ENCODE measurements at regions not wholly inside any gene's neighbourhood (a gene's known extent, or its start where the extent isn't known, plus 50 kb on each side); places are given as distances from the start of the nearest gene placed in this dataset.

DNA sequence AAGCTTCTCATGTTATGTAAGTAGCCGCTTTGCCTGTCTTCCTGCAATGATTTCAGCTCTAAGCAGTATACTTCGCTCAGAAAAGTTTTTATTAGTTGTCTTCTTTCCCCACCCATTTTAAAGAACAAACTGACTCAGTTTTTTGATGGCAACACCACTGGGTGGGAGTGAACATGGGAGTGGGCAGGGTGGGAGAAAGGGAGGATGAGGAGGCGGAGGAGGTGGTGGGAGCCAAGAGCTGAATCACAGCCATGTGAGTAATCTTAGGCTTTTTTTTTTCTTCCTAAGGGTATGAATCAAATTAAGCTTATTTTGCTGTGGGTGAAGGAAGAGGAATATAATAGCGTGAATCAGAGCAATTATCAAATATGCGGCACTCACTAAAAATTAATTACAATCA is 574.3 kb upstream of the DIPK2B start:
- Histone ChIP-seq H3K36me3 (ENCODE audit: insufficient read depth, low read length) (no peaks in the 10 kb centered on the region), H3K9ac (ENCODE audit: low read length) (no peak overlapping the region), H3K27me3 (ENCODE audit: insufficient read depth, low read length) (no peaks in the 10 kb centered on the region), H3K27ac (ENCODE audit: low read depth, low read length, poor library complexity, severe bottlenecking) (no peak overlapping the region), H3K9me3 (ENCODE audit: low read length) (no peaks in the 10 kb centered on the region), H3K79me2 (ENCODE audit: insufficient read depth, low read length) (no peaks in the 10 kb centered on the region), H4K20me1 (ENCODE audit: insufficient read depth, low read length) (no peaks in the 10 kb centered on the region), H3K4me2 (ENCODE audit: low read length) (no peak overlapping the region), H3K4me3 (ENCODE audit: low read depth, low read length, poor library complexity, severe bottlenecking) (no peak overlapping the region), H3F3A (ENCODE audit: insufficient read depth, low read length) (no peaks in the 10 kb centered on the region), H2AFZ (ENCODE audit: low read length) (no peak overlapping the region), H3K4me1 (ENCODE audit: insufficient read depth, low read length, severe bottlenecking) (no peaks in the 10 kb centered on the region), H3K9me2 (ENCODE audit: low read depth, low read length) (no peaks in the 10 kb centered on the region)
- TF ChIP-seq, protein P1, sequence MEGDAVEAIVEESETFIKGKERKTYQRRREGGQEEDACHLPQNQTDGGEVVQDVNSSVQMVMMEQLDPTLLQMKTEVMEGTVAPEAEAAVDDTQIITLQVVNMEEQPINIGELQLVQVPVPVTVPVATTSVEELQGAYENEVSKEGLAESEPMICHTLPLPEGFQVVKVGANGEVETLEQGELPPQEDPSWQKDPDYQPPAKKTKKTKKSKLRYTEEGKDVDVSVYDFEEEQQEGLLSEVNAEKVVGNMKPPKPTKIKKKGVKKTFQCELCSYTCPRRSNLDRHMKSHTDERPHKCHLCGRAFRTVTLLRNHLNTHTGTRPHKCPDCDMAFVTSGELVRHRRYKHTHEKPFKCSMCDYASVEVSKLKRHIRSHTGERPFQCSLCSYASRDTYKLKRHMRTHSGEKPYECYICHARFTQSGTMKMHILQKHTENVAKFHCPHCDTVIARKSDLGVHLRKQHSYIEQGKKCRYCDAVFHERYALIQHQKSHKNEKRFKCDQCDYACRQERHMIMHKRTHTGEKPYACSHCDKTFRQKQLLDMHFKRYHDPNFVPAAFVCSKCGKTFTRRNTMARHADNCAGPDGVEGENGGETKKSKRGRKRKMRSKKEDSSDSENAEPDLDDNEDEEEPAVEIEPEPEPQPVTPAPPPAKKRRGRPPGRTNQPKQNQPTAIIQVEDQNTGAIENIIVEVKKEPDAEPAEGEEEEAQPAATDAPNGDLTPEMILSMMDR (IDR thresholded peaks at IDR 0.05; ENCODE audit: low read length), result no peak
- no peak for TF ChIP-seq EZH2 (IDR thresholded peaks at IDR 0.05; ENCODE audit: borderline replicate concordance, low read length)

DNA sequence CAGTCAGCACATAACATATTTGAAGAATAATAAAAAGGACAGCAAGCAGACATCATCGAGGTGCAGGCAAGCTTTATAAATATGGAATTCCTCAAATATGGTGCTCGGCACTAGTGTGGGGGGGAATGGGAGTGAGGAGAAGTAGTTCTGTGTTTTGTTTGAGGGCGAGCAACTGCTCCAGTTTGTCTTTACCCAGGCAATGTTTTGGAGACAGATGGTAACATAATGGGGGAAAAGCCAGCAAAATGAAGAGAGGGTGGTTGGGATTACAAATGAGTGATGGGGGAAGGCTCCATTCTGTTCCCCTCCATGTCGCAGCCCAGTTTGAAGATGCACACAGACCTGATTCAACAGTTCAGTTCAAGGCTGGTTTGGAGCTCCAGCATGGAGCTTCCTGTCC is 572.9 kb upstream of the DIPK2B start:
- Histone ChIP-seq H3K9me2 (ENCODE audit: low read depth, low read length) (no peaks in the 10 kb centered on the region), H2AFZ (ENCODE audit: low read length) (no peak overlapping the region), H3K4me2 (ENCODE audit: low read length) (no peak overlapping the region), H3K79me2 (ENCODE audit: insufficient read depth, low read length) (no peaks in the 10 kb centered on the region), H3K4me3 (ENCODE audit: low read depth, low read length, poor library complexity, severe bottlenecking) (no peak overlapping the region), H4K20me1 (ENCODE audit: insufficient read depth, low read length) (no peaks in the 10 kb centered on the region), H3F3A (ENCODE audit: insufficient read depth, low read length) (no peaks in the 10 kb centered on the region), H3K4me1 (ENCODE audit: insufficient read depth, low read length, severe bottlenecking) (no peaks in the 10 kb centered on the region), H3K27ac (ENCODE audit: low read depth, low read length, poor library complexity, severe bottlenecking) (no peak overlapping the region), H3K9ac (ENCODE audit: low read length) (no peak overlapping the region), H3K27me3 (ENCODE audit: insufficient read depth, low read length) (no peaks in the 10 kb centered on the region), H3K9me3 (ENCODE audit: low read length) (no peaks in the 10 kb centered on the region), H3K36me3 (ENCODE audit: insufficient read depth, low read length) (no peaks in the 10 kb centered on the region)
- TF ChIP-seq EZH2 (IDR thresholded peaks at IDR 0.05; ENCODE audit: borderline replicate concordance, low read length), result no peak
- TF ChIP-seq, protein P1 (IDR thresholded peaks at IDR 0.05; ENCODE audit: low read length), result no peak

GRCh38 chrX:45771560-45772340 is 571.1 kb upstream of the DIPK2B start:
- TF ChIP-seq EZH2 (IDR thresholded peaks at IDR 0.05; ENCODE audit: borderline replicate concordance, low read length), result no peak
- TF ChIP-seq, protein P1 (IDR thresholded peaks at IDR 0.05; ENCODE audit: low read length), result no peak
- Histone ChIP-seq H3K27ac (ENCODE audit: low read depth, low read length, poor library complexity, severe bottlenecking) (no peak overlapping the region), H3F3A (ENCODE audit: insufficient read depth, low read length) (no peaks in the 10 kb centered on the region), H3K4me2 (ENCODE audit: low read length) (no peak overlapping the region), H3K9ac (ENCODE audit: low read length) (no peak overlapping the region), H4K20me1 (ENCODE audit: insufficient read depth, low read length) (no peaks in the 10 kb centered on the region), H2AFZ (ENCODE audit: low read length) (no peak overlapping the region), H3K27me3 (ENCODE audit: insufficient read depth, low read length) (no peaks in the 10 kb centered on the region), H3K36me3 (ENCODE audit: insufficient read depth, low read length) (no peaks in the 10 kb centered on the region), H3K9me2 (ENCODE audit: low read depth, low read length) (no peaks in the 10 kb centered on the region), H3K4me3 (ENCODE audit: low read depth, low read length, poor library complexity, severe bottlenecking) (no peak overlapping the region), H3K4me1 (ENCODE audit: insufficient read depth, low read length, severe bottlenecking) (no peaks in the 10 kb centered on the region), H3K9me3 (ENCODE audit: low read length) (no peaks in the 10 kb centered on the region), H3K79me2 (ENCODE audit: insufficient read depth, low read length) (no peaks in the 10 kb centered on the region)

Data from OCI-LY1 (cell line).